Neural cell (in vitro differentiated cells): ENCODE measurements at regions not wholly inside any gene's neighbourhood (a gene's known extent, or its start where the extent isn't known, plus 50 kb on each side); places are given as distances from the start of the nearest gene placed in this dataset.

Source experiments
- H2AFZ ChIP-seq: fragments of 200-600, 300-800 bp; sonication (generic), shearing (Covaris generic); 2 replicates; pipeline ENCODE4 v1.6.0; 2014; ENCODE audit warnings: low read depth, mild to moderate bottlenecking, antibody characterized with exemption, low read length, moderate library complexity
- H3F3A ChIP-seq: fragments of 200-600 bp; shearing (Covaris generic); 2 replicates; pipeline ENCODE4 v1.6.1; 2016; ENCODE audit warnings: mild to moderate bottlenecking, moderate library complexity, mixed read lengths, antibody characterized with exemption, low read length; ENCODE audit not compliant: insufficient read depth, poor library complexity, severe bottlenecking
- H3K27ac ChIP-seq: fragments of 200-600, 300-800 bp; sonication (generic), shearing (Covaris generic); 2 replicates; pipeline ENCODE4 v1.5.1; 2014; ENCODE audit warnings: mild to moderate bottlenecking, low read length, moderate library complexity
- H3K27me3 ChIP-seq: fragments of 300-800, 200-600 bp; sonication (generic), shearing (Covaris generic); 2 replicates; pipeline ENCODE4 v1.6.0; 2014; ENCODE audit warnings: mild to moderate bottlenecking, low read depth, low read length, moderate library complexity; ENCODE audit not compliant: insufficient read depth
- H3K36me3 ChIP-seq: fragments of 300-800, 200-600 bp; sonication (generic), shearing (Covaris generic); 2 replicates; pipeline ENCODE4 v1.5.1; 2014; ENCODE audit warnings: mild to moderate bottlenecking, antibody characterized with exemption, low read length, moderate library complexity; ENCODE audit not compliant: insufficient read depth
- H3K4me2 ChIP-seq: fragments of 300-800, 200-600 bp; sonication (generic), shearing (Covaris generic); 2 replicates; pipeline ENCODE4 v1.6.0; 2014; ENCODE audit warnings: mild to moderate bottlenecking, low read length
- H3K4me3 ChIP-seq: fragments of 300-800, 200-600 bp; sonication (generic), shearing (Covaris generic); 2 replicates; pipeline ENCODE4 v1.5.1; 2014; ENCODE audit warnings: mild to moderate bottlenecking, low read length, moderate library complexity
- H3K79me2 ChIP-seq: fragments of 200-600 bp; shearing (Covaris generic); replicated peaks from 2 replicates; pipeline ENCODE4 v1.6.0; 2014; ENCODE audit warnings: mild to moderate bottlenecking, low read length, moderate library complexity; ENCODE audit not compliant: insufficient read depth
- H3K9ac ChIP-seq: fragments of 300-800, 200-600 bp; sonication (generic), shearing (Covaris generic); 2 replicates; pipeline ENCODE4 v1.6.1; 2016; ENCODE audit warnings: mild to moderate bottlenecking, low read length, mixed read lengths
- H3K9me2 ChIP-seq: fragments of 200-600 bp; shearing (Covaris generic); 2 replicates; pipeline ENCODE4 v1.6.1; 2016; ENCODE audit warnings: mild to moderate bottlenecking, low read length, mixed read lengths; ENCODE audit not compliant: insufficient read depth
- H3K9me3 ChIP-seq: fragments of 200-600, 300-800 bp; sonication (generic), shearing (Covaris generic); 2 replicates; pipeline ENCODE4 v1.6.1; 2016; ENCODE audit warnings: mild to moderate bottlenecking, mixed run types, low read length, moderate library complexity, mixed read lengths
- H4K20me1 ChIP-seq: fragments of 200-600 bp; shearing (Covaris generic); 2 replicates; pipeline ENCODE4 v1.6.1; 2016; ENCODE audit warnings: mild to moderate bottlenecking, mixed run types; ENCODE audit not compliant: insufficient read depth
- EP300 ChIP-seq: fragments of 450-650 bp; conservative IDR thresholded peaks from 2 replicates; pipeline ENCODE4 v1.6.1; 2014; ENCODE audit warnings: antibody characterized with exemption, mild to moderate bottlenecking, moderate library complexity; ENCODE audit not compliant: poor library complexity, severe bottlenecking
- EZH2 ChIP-seq: fragments of 200-600, 300-800 bp; shearing (Covaris generic), sonication (generic); IDR thresholded peaks from 2 replicates; pipeline ENCODE4 v1.6.1; 2014; ENCODE audit warnings: antibody characterized with exemption, low read length, borderline replicate concordance, mild to moderate bottlenecking; ENCODE audit not compliant: insufficient read depth, poor library complexity, severe bottlenecking
- MXI1 ChIP-seq: fragments of 450-650 bp; conservative IDR thresholded peaks from 2 replicates; pipeline ENCODE4 v1.6.1; 2014; ENCODE audit warnings: antibody characterized with exemption, mild to moderate bottlenecking; ENCODE audit not compliant: poor library complexity, severe bottlenecking
- POLR2AphosphoS5 ChIP-seq: IDR thresholded peaks from 2 replicates; pipeline ENCODE4 v1.6.1; 2012
- RAD21 ChIP-seq: fragments of 450-650 bp; conservative IDR thresholded peaks from 2 replicates; pipeline ENCODE4 v1.6.1; 2014; ENCODE audit warnings: antibody characterized with exemption, mild to moderate bottlenecking, moderate library complexity
- SMC3 ChIP-seq: fragments of 450-650 bp; conservative IDR thresholded peaks from 2 replicates; pipeline ENCODE4 v1.6.1; 2014; ENCODE audit warnings: antibody characterized with exemption, mild to moderate bottlenecking, moderate library complexity; ENCODE audit not compliant: poor library complexity
- TAF1 ChIP-seq: IDR thresholded peaks from 2 replicates; pipeline ENCODE4 v1.6.1; 2012; ENCODE audit warnings: low read depth
- TF ChIP-seq, protein P1 (sequence below): fragments of 450-650 bp; IDR thresholded peaks from 2 replicates; pipeline ENCODE4 v1.5.1; 2014; ENCODE audit warnings: antibody characterized with exemption, mild to moderate bottlenecking, moderate library complexity; ENCODE audit not compliant: poor library complexity, severe bottlenecking
- TF ChIP-seq, protein P2 (sequence below): IDR thresholded peaks from 2 replicates; pipeline ENCODE4 v1.6.1; 2012; ENCODE audit warnings: borderline replicate concordance

DNA sequence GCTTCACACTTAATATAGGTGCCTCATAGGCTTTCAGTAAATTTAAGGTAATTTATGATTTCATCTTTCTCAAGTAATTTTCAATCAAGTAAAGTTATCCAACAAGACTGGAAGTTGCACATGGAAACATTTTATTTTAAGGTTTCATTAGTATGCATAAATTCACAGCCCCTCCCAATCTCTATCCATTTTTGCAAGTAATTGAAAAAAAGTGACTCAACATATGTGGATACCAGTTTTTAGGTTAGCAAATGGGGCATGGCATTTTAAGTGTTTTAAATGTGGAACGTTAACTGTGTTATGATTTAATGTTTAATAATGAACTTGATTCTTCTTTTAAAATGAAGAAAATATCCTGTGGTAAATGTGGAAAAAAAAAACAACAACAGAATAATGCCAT is 532.8 kb downstream of the FOXG1 start:
- Histone ChIP-seq H2AFZ (no peak overlapping the region), H3K27me3 (no peaks in the 10 kb centered on the region), H3K4me2 (no peak overlapping the region), H3K27ac (no peak overlapping the region), H4K20me1 (no peaks in the 10 kb centered on the region), H3K9ac (no peak overlapping the region), H3F3A (no peaks in the 10 kb centered on the region), H3K36me3 (no peaks in the 10 kb centered on the region), H3K9me2 (no peaks in the 10 kb centered on the region), H3K4me3 (no peak overlapping the region), H3K9me3 (peaks cover 5% of the 10 kb centered on the region), H3K79me2 (no peaks in the 10 kb centered on the region)
- TF ChIP-seq TAF1 (no peak), POLR2AphosphoS5 (no peak), EZH2 (no peak), EP300 (no peak), RAD21 (no peak), MXI1 (no peak), SMC3 (no peak)
- TF ChIP-seq, protein P1, sequence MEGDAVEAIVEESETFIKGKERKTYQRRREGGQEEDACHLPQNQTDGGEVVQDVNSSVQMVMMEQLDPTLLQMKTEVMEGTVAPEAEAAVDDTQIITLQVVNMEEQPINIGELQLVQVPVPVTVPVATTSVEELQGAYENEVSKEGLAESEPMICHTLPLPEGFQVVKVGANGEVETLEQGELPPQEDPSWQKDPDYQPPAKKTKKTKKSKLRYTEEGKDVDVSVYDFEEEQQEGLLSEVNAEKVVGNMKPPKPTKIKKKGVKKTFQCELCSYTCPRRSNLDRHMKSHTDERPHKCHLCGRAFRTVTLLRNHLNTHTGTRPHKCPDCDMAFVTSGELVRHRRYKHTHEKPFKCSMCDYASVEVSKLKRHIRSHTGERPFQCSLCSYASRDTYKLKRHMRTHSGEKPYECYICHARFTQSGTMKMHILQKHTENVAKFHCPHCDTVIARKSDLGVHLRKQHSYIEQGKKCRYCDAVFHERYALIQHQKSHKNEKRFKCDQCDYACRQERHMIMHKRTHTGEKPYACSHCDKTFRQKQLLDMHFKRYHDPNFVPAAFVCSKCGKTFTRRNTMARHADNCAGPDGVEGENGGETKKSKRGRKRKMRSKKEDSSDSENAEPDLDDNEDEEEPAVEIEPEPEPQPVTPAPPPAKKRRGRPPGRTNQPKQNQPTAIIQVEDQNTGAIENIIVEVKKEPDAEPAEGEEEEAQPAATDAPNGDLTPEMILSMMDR = no peak
- TF ChIP-seq, protein P2, sequence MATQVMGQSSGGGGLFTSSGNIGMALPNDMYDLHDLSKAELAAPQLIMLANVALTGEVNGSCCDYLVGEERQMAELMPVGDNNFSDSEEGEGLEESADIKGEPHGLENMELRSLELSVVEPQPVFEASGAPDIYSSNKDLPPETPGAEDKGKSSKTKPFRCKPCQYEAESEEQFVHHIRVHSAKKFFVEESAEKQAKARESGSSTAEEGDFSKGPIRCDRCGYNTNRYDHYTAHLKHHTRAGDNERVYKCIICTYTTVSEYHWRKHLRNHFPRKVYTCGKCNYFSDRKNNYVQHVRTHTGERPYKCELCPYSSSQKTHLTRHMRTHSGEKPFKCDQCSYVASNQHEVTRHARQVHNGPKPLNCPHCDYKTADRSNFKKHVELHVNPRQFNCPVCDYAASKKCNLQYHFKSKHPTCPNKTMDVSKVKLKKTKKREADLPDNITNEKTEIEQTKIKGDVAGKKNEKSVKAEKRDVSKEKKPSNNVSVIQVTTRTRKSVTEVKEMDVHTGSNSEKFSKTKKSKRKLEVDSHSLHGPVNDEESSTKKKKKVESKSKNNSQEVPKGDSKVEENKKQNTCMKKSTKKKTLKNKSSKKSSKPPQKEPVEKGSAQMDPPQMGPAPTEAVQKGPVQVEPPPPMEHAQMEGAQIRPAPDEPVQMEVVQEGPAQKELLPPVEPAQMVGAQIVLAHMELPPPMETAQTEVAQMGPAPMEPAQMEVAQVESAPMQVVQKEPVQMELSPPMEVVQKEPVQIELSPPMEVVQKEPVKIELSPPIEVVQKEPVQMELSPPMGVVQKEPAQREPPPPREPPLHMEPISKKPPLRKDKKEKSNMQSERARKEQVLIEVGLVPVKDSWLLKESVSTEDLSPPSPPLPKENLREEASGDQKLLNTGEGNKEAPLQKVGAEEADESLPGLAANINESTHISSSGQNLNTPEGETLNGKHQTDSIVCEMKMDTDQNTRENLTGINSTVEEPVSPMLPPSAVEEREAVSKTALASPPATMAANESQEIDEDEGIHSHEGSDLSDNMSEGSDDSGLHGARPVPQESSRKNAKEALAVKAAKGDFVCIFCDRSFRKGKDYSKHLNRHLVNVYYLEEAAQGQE = no peak

DNA sequence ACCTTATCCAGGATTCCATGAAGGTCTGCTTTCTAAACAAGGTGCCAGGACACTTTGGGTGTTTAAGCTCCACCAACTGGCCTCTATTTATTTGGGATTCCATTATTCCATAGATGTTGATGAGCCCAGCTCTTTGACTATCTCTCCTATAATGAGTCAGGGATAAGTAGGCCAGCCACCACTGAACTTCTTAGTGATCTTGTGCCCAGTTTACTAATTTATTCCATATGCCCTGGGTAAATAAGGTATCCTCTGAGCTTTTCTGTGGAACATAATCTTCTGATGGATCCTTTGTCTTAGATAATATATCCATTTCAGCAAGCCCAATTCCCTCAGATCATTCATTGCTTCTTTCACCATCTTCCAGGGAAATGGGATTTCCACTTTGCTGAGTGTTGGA is 535.0 kb downstream of the FOXG1 start:
- H3K27me3 ChIP-seq = no peaks in the 10 kb centered on the region
- no peak overlapping the region for H2AFZ ChIP-seq
- TF ChIP-seq EZH2 (no peak), TAF1 (no peak), RAD21 (no peak), POLR2AphosphoS5 (no peak), EP300 (no peak), MXI1 (no peak), SMC3 (no peak)
- TF ChIP-seq, protein P2 = no peak
- TF ChIP-seq, protein P1 = no peak
- no peaks in the 10 kb centered on the region for H3K9me3 ChIP-seq
- H3K4me3 ChIP-seq = no peak overlapping the region
- no peaks in the 10 kb centered on the region for H3F3A ChIP-seq
- no peaks in the 10 kb centered on the region for H3K9me2 ChIP-seq
- no peaks in the 10 kb centered on the region for H4K20me1 ChIP-seq
- no peaks in the 10 kb centered on the region for H3K79me2 ChIP-seq
- H3K4me2 ChIP-seq = no peak overlapping the region
- H3K27ac ChIP-seq = no peak overlapping the region
- H3K9ac ChIP-seq = no peak overlapping the region
- H3K36me3 ChIP-seq = no peaks in the 10 kb centered on the region
